ENCODE measurements at regions not wholly inside any gene's neighbourhood (a gene's known extent, or its start where the extent isn't known, plus 50 kb on each side); places are given as distances from the start of the nearest gene placed in this dataset.

DNA sequence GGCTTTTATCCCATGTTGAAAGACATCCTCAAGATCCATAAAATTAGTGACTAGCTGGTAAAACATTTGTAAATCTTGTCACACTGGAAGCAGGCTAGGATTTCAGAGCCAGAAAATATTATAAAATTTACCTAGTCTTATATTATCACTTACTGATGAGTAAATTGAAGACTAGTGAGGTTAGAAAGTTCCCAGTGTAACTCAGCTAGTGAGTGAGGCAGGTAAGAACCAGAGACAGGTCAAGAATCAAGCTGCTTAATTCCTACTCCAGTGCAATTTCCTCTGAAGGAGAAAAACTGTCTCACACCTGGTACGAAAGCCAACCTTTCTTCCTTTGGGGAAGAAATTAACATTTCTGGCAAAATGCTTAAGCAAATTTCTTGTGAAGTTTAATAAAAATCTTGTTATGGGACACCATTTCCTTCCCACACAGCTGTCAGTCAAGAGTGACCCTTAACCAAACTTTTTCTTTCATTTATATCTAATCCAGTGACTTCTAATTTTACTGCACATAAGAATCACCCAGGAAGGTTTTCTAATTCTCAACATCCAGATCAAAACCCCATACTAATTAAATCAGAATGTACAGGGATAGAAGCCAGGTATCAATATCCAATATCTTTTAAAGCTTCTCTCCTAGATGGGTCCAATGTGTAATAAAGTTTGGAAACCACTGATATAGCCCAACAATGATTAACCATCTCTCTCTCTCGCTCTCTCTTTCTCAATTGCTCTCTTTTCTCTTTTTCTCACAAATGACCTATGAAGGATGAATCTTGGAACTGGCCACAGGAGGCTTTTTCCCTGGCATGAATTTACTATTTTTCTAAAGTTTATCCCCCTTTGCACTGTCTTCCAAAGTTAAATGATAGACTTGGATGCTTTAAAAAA lies 264.3 kb upstream of the SLC39A10 start:
- no peak overlapping the region for H3K4me3 Mint-ChIP-seq
- ATAC-seq (replicated peaks in 1 of 4) (no peak), DNase-seq (no peak)
- peaks cover 1% of the 10 kb centered on the region for H3K36me3 Mint-ChIP-seq
- no peak overlapping the region for H3K4me3 ChIP-seq (ENCODE audit: control insufficient read depth in 1 of 2, extremely low read depth in 1 of 2, low read length in 1 of 2)
- no peaks in the 10 kb centered on the region for H3K4me1 ChIP-seq (ENCODE audit: control insufficient read depth in 1 of 2, extremely low read depth in 1 of 2, insufficient read depth in 2 of 2, low read length in 2 of 2)
- H3K9me3 Mint-ChIP-seq = no peaks in the 10 kb centered on the region
- H3K27me3 ChIP-seq (replicated peaks in 1 of 2; ENCODE audit: control insufficient read depth in 2 of 2, extremely low read depth in 1 of 2, insufficient read depth in 2 of 2, low read length in 1 of 2) = no peaks in the 10 kb centered on the region
- ChIA-PET CTCF (interaction anchor here in 1 of 2 donors (0.5 to 0.6 kb wide), 2 partner anchors 196 to 267 kb away, joined by 3 to 4 read pairs; no protein-coding TSS in a partner anchor), POLR2A (no interaction called here)
- no peaks in the 10 kb centered on the region for H3K4me1 Mint-ChIP-seq
- H3K36me3 ChIP-seq (ENCODE audit: control insufficient read depth in 2 of 2, extremely low read depth in 1 of 2, insufficient read depth in 1 of 2, low read length in 1 of 2) = no peaks in the 10 kb centered on the region
- no peak overlapping the region for H3K27ac Mint-ChIP-seq
- no peaks in the 10 kb centered on the region for H3K27me3 Mint-ChIP-seq
- no CpG with 5 or more reads among the region's 2 CpGs for WGBS (ENCODE audit: insufficient coverage)
- H3K27ac ChIP-seq (ENCODE audit: low read length) = no peak overlapping the region
- H3K9me3 ChIP-seq = no peaks in the 10 kb centered on the region

DNA sequence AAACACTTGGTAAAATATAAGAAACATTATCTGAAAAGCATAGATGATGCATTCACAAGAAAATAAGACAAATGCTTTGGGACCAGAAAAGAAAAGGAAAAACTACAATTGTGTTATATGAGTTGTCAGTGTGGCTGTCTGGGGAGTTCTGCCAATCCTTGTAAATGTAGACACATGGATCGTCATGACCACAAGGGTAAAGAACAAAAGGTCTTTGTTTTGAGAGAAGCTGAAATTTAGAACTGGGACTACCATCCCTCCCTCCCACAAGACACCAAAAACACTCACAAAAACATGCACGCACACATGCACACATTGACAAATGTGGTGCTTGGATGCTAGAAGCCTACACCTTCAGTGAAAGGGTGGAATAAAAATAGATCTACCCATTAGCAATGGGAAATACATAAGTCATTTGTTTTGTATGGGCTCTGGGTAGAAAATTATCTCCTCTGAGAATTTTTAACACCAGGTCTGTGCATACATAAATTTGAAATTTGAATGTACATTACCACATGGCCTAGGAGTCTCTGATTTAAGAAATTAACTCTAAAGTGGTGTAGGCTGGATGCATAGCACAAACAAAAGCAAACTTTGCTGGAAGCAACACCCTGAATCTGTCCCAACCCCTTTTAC lies 266.2 kb upstream of the SLC39A10 start:
- ChIA-PET CTCF (no interaction called here), POLR2A (no interaction called here)
- no peak overlapping the region for H3K4me3 Mint-ChIP-seq
- no peak overlapping the region for H3K27ac ChIP-seq (ENCODE audit: low read length)
- H3K9me3 ChIP-seq = no peaks in the 10 kb centered on the region
- no peaks in the 10 kb centered on the region for H3K4me1 Mint-ChIP-seq
- H3K36me3 ChIP-seq (ENCODE audit: control insufficient read depth in 2 of 2, extremely low read depth in 1 of 2, insufficient read depth in 1 of 2, low read length in 1 of 2) = no peaks in the 10 kb centered on the region
- no peak overlapping the region for H3K4me3 ChIP-seq (ENCODE audit: control insufficient read depth in 1 of 2, extremely low read depth in 1 of 2, low read length in 1 of 2)
- no CpG with 5 or more reads among the region's 2 CpGs for WGBS (ENCODE audit: insufficient coverage)
- no peaks in the 10 kb centered on the region for H3K27me3 Mint-ChIP-seq
- H3K27me3 ChIP-seq (replicated peaks in 1 of 2; ENCODE audit: control insufficient read depth in 2 of 2, extremely low read depth in 1 of 2, insufficient read depth in 2 of 2, low read length in 1 of 2) = no peaks in the 10 kb centered on the region
- DNase-seq (no peak), ATAC-seq (replicated peaks in 1 of 4) (no peak)
- H3K9me3 Mint-ChIP-seq = no peaks in the 10 kb centered on the region
- no peak overlapping the region for H3K27ac Mint-ChIP-seq
- no peaks in the 10 kb centered on the region for H3K4me1 ChIP-seq (ENCODE audit: control insufficient read depth in 1 of 2, extremely low read depth in 1 of 2, insufficient read depth in 2 of 2, low read length in 2 of 2)
- peaks cover 5% of the 10 kb centered on the region for H3K36me3 Mint-ChIP-seq

DNA sequence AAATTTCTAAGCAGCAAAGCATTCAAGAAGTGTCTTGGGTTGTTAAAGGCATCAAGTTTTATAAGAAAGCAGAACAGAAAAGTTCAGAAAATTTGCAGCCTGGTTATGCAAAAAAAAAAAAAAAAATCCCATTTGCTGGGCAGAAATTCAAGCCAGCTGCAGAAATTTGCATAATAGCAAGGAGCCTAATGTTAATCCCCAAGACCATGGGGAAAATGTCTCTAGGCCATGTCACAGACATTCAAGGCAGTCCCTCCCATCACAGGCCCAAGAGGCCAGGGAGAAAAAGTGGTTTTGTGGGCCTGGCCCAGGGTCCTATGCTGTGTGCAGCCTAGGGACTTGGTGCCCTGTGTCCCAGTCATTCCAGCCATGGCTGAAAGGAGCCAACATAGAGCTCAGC lies 269.0 kb upstream of the SLC39A10 start:
- Histone ChIP-seq H3K27me3 (replicated peaks in 1 of 2; ENCODE audit: control insufficient read depth in 2 of 2, extremely low read depth in 1 of 2, insufficient read depth in 2 of 2, low read length in 1 of 2) (no peaks in the 10 kb centered on the region), H3K36me3 (ENCODE audit: control insufficient read depth in 2 of 2, extremely low read depth in 1 of 2, insufficient read depth in 1 of 2, low read length in 1 of 2) (no peaks in the 10 kb centered on the region), H3K4me1 (ENCODE audit: control insufficient read depth in 1 of 2, extremely low read depth in 1 of 2, insufficient read depth in 2 of 2, low read length in 2 of 2) (no peaks in the 10 kb centered on the region), H3K9me3 (no peaks in the 10 kb centered on the region), H3K4me3 (ENCODE audit: control insufficient read depth in 1 of 2, extremely low read depth in 1 of 2, low read length in 1 of 2) (no peak overlapping the region), H3K27ac (ENCODE audit: low read length) (no peak overlapping the region)
- Mint-ChIP-seq H3K9me3 (no peaks in the 10 kb centered on the region), H3K4me1 (peaks cover 5 to 14% (median 10%) of the 10 kb centered on the region in 3 donors), H3K4me3 (no peak overlapping the region), H3K27me3 (no peaks in the 10 kb centered on the region), H3K27ac (no peak overlapping the region), H3K36me3 (peaks cover 5% of the 10 kb centered on the region)
- ChIA-PET CTCF (no interaction called here), POLR2A (interaction anchor here in 1 of 2 donors (0.6 kb wide), 1 partner anchor 144 kb away, joined by 3 read pairs; no protein-coding TSS in a partner anchor)
- ATAC-seq (replicated peaks in 1 of 4) (no peak), DNase-seq (no peak)

- no peaks in the 10 kb centered on the region for H3K27me3 Mint-ChIP-seq
- CTCF ChIA-PET = no interaction called here
- ATAC-seq (replicated peaks in 1 of 4) (peak; percentile 79 to 100 (median 95)), DNase-seq (peak in 34 of 35 experiments; percentile 4 to 67 (median 32))
- peak overlapping the region; percentile 65 to 93 for H3K27ac Mint-ChIP-seq
- Histone ChIP-seq H3K4me3 (ENCODE audit: control insufficient read depth in 1 of 2, extremely low read depth in 1 of 2, low read length in 1 of 2) (no peak overlapping the region), H3K4me1 (ENCODE audit: control insufficient read depth in 1 of 2, extremely low read depth in 1 of 2, insufficient read depth in 2 of 2, low read length in 2 of 2) (peaks cover 4 to 14% of the 10 kb centered on the region in 2 experiments), H3K27ac (ENCODE audit: low read length) (peak overlapping the region; percentile 48), H3K27me3 (replicated peaks in 1 of 2; ENCODE audit: control insufficient read depth in 2 of 2, extremely low read depth in 1 of 2, insufficient read depth in 2 of 2, low read length in 1 of 2) (no peaks in the 10 kb centered on the region), H3K36me3 (ENCODE audit: control insufficient read depth in 2 of 2, extremely low read depth in 1 of 2, insufficient read depth in 1 of 2, low read length in 1 of 2) (no peaks in the 10 kb centered on the region), H3K9me3 (no peaks in the 10 kb centered on the region)
- H3K36me3 Mint-ChIP-seq = no peaks in the 10 kb centered on the region
- no peak overlapping the region for H3K4me3 Mint-ChIP-seq
- no peaks in the 10 kb centered on the region for H3K9me3 Mint-ChIP-seq
- peaks cover 19 to 31% (median 26%) of the 10 kb centered on the region in 3 donors for H3K4me1 Mint-ChIP-seq
- no CpG with 5 or more reads among the region's 2 CpGs for WGBS (ENCODE audit: insufficient coverage)
- POLR2A ChIA-PET = no interaction called here
Measured at GRCh38 chr2:195382186-195382585, 274.8 kb upstream of the SLC39A10 start.

DNA sequence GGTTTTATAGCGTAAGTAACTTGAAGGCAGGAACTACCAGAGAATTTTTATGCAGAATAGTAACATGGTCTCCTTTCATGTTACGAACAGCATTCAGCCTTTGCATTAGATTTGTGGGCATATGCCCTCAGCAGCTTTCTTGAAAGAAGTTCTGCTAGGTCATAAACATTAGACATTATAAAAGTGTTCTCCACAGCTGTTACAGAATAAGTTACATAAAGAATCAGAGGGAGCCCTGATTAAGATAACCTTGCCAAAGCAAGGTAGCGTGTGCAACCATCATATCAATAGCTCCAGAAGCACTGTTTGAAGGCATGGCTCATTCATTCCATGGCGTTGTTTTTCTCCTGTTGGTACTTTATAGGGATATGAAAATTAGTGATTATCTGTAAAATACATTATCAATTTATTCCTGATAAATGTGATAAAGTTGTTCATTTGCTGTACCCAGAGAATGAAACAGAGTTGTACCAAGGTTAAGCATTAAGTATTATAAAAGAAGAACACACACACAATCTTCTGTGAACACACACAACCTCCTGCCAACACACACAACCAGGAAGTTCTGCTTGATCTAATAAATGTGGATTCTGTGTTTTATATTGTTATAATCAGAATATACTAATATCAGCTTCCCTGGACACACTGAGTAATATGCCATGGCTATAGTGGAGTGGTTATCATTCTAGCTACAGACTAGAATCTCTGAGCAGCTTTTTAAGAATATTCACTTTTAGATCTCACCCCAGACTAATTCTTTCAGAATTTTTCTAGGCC lies 286.7 kb upstream of the SLC39A10 start:
- DNase-seq (no peak), ATAC-seq (replicated peaks in 1 of 4) (no peak)
- Histone ChIP-seq H3K27me3 (replicated peaks in 1 of 2; ENCODE audit: control insufficient read depth in 2 of 2, extremely low read depth in 1 of 2, insufficient read depth in 2 of 2, low read length in 1 of 2) (no peaks in the 10 kb centered on the region), H3K27ac (ENCODE audit: low read length) (no peak overlapping the region), H3K4me3 (ENCODE audit: control insufficient read depth in 1 of 2, extremely low read depth in 1 of 2, low read length in 1 of 2) (no peak overlapping the region), H3K4me1 (ENCODE audit: control insufficient read depth in 1 of 2, extremely low read depth in 1 of 2, insufficient read depth in 2 of 2, low read length in 2 of 2) (no peaks in the 10 kb centered on the region), H3K36me3 (ENCODE audit: control insufficient read depth in 2 of 2, extremely low read depth in 1 of 2, insufficient read depth in 1 of 2, low read length in 1 of 2) (no peaks in the 10 kb centered on the region), H3K9me3 (no peaks in the 10 kb centered on the region)
- ChIA-PET POLR2A (no interaction called here), CTCF (interaction anchor here in 1 of 2 donors (0.5 kb wide), 1 partner anchor 271 kb away, joined by 4 read pairs; no protein-coding TSS in a partner anchor)
- H3K36me3 Mint-ChIP-seq = no peaks in the 10 kb centered on the region
- WGBS (ENCODE audit: insufficient coverage) = 100% methylated on average over 1 of the region's 4 CpGs
- H3K4me3 Mint-ChIP-seq = no peak overlapping the region
- H3K9me3 Mint-ChIP-seq = peaks cover 0 to 6% (median 4%) of the 10 kb centered on the region in 3 donors
- no peaks in the 10 kb centered on the region for H3K27me3 Mint-ChIP-seq
- no peak overlapping the region for H3K27ac Mint-ChIP-seq
- H3K4me1 Mint-ChIP-seq = peaks cover 0 to 8% (median 4%) of the 10 kb centered on the region in 3 donors

DNA sequence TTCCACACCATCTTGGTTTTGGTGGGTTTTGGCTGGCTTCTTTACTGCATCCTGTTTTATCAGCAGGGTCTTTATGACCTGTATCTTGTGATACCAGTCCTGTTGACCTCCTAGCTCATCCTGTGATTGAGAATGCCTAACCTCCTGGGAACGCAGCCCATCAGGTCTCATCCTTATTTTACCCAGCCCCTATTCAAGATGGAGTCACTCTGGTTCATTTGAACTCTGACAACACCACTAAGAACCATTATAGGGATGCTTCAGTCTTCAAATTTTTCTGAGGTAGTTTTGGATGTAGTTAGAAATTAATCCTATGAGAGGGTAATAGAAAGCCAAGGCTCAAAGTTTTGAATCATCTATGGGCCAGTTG lies 287.8 kb upstream of the SLC39A10 start:
- H3K4me3 Mint-ChIP-seq = no peak overlapping the region
- DNase-seq (no peak), ATAC-seq (replicated peaks in 1 of 4) (no peak)
- no peak overlapping the region for H3K27ac Mint-ChIP-seq
- no peaks in the 10 kb centered on the region for H3K9me3 ChIP-seq
- no peak overlapping the region for H3K27ac ChIP-seq (ENCODE audit: low read length)
- H3K4me1 Mint-ChIP-seq = peaks cover 0 to 8% (median 4%) of the 10 kb centered on the region in 3 donors
- H3K4me3 ChIP-seq (ENCODE audit: control insufficient read depth in 1 of 2, extremely low read depth in 1 of 2, low read length in 1 of 2) = no peak overlapping the region
- no peaks in the 10 kb centered on the region for H3K36me3 Mint-ChIP-seq
- peaks cover 0 to 15% (median 7%) of the 10 kb centered on the region in 3 donors for H3K9me3 Mint-ChIP-seq
- no peaks in the 10 kb centered on the region for H3K36me3 ChIP-seq (ENCODE audit: control insufficient read depth in 2 of 2, extremely low read depth in 1 of 2, insufficient read depth in 1 of 2, low read length in 1 of 2)
- H3K27me3 Mint-ChIP-seq = no peaks in the 10 kb centered on the region
- no peaks in the 10 kb centered on the region for H3K4me1 ChIP-seq (ENCODE audit: control insufficient read depth in 1 of 2, extremely low read depth in 1 of 2, insufficient read depth in 2 of 2, low read length in 2 of 2)
- ChIA-PET CTCF (interaction anchor here in 1 of 2 donors (0.6 kb wide), 1 partner anchor 350 kb away, joined by 5 read pairs; no protein-coding TSS in a partner anchor), POLR2A (no interaction called here)
- no CpG with 5 or more reads among the region's 1 CpG for WGBS (ENCODE audit: insufficient coverage)
- no peaks in the 10 kb centered on the region for H3K27me3 ChIP-seq (replicated peaks in 1 of 2; ENCODE audit: control insufficient read depth in 2 of 2, extremely low read depth in 1 of 2, insufficient read depth in 2 of 2, low read length in 1 of 2)

Data from T-cell (primary cell).